Epithelial cell of proximal tubule (primary cell): ENCODE measurements at regions not wholly inside any gene's neighbourhood (a gene's known extent, or its start where the extent isn't known, plus 50 kb on each side); places are given as distances from the start of the nearest gene placed in this dataset.

Source experiments
- DNase-seq: peaks from one replicate; pipeline ENCODE4 v3.0.0-alpha.2; 2011; ENCODE audit warnings: low read depth
- H3K4me3 ChIP-seq: 2 replicates; pipeline ENCODE4 v1.5.1; 2011; ENCODE audit warnings: low read depth, mild to moderate bottlenecking, low read length
- CTCF ChIP-seq: conservative IDR thresholded peaks from 2 replicates; pipeline ENCODE4 v1.5.1; 2012; ENCODE audit warnings: low read depth, mild to moderate bottlenecking, low read length

GRCh38 chr15:100740138-100740537 is 137.7 kb downstream of the ASB7 start:
- H3K4me3 ChIP-seq = no peak overlapping the region
- TF ChIP-seq CTCF = no peak
- no peak for DNase-seq

- no peak for TF ChIP-seq CTCF
- DNase-seq = no peak
- no peak overlapping the region for H3K4me3 ChIP-seq
Measured at GRCh38 chr15:100751585-100751984, 128.0 kb upstream of the ALDH1A3 start.

- no peak for DNase-seq
- no peak for TF ChIP-seq CTCF
- no peak overlapping the region for H3K4me3 ChIP-seq
Measured at GRCh38 chr15:100753503-100753902, 126.1 kb upstream of the ALDH1A3 start.

- DNase-seq = no peak
- TF ChIP-seq CTCF = no peak
- no peak overlapping the region for H3K4me3 ChIP-seq
Measured at GRCh38 chr15:100757661-100758060, 122.0 kb upstream of the ALDH1A3 start.

GRCh38 chr15:100758555-100758954 is 121.1 kb upstream of the ALDH1A3 start:
- no peak overlapping the region for H3K4me3 ChIP-seq
- no peak for TF ChIP-seq CTCF
- no peak for DNase-seq

GRCh38 chr15:100759106-100759505 is 120.5 kb upstream of the ALDH1A3 start:
- no peak for TF ChIP-seq CTCF
- DNase-seq = no peak
- no peak overlapping the region for H3K4me3 ChIP-seq

- DNase-seq = peak; percentile 4
- TF ChIP-seq CTCF = no peak
- H3K4me3 ChIP-seq = no peak overlapping the region
Measured at GRCh38 chr15:100759698-100760356, 119.8 kb upstream of the ALDH1A3 start.
